Motor neuron (in vitro differentiated cells): ENCODE measurements at regions not wholly inside any gene's neighbourhood (a gene's known extent, or its start where the extent isn't known, plus 50 kb on each side); places are given as distances from the start of the nearest gene placed in this dataset.

Experiments used
- ATAC-seq, 8 experiments: fragments of 200-7000 bp; cut with Tn5 transposase; replicated peaks in 6 of 8; 2 replicates each; pipeline ENCODE4 v1.8.0; 2021; ENCODE audit warnings: mild to moderate bottlenecking in 8 of 8, moderate library complexity in 8 of 8
- H3K27ac ChIP-seq, 2 donors: fragments of 250-450 bp; sonication (Bioruptor Pico); 2 replicates each; pipeline ENCODE4 v1.9.0; 2021; ENCODE audit warnings: antibody characterized with exemption in 2 of 2, mild to moderate bottlenecking in 2 of 2, moderate library complexity in 1 of 2
- H3K4me1 ChIP-seq, 2 donors: fragments of 250-450 bp; sonication (Bioruptor Pico); replicated peaks in 1 of 2; 2 replicates each; pipeline ENCODE4 v1.6.1; 2021; ENCODE audit warnings: antibody characterized with exemption in 2 of 2, mild to moderate bottlenecking in 2 of 2, moderate library complexity in 1 of 2
- H3K4me3 ChIP-seq, 5 donors: fragments of 250-450 bp; sonication (Bioruptor Pico); 2 replicates each; pipeline ENCODE4 v1.9.0; 2021; ENCODE audit warnings: antibody characterized with exemption in 5 of 5, mild to moderate bottlenecking in 5 of 5, moderate library complexity in 4 of 5
- WGBS, 10 experiments: fragments of 450-650 bp; shearing (Covaris generic); methylation state at CpG; one replicate each; pipeline ENCODE4 v1.0.0; 2022; 5-methylcytosine and 5-hydroxymethylcytosine counted together
- in situ Hi-C, 9 experiments: fragments of 400-800 bp; cut with MboI; loops; one replicate each; pipeline ENCODE4 v1.15.0; 2021; ENCODE audit warnings: low sequenced_read_pairs in 9 of 9, low pct_unique_long_range_greater_than_20kb in 2 of 9; ENCODE audit not compliant: unreplicated experiment in 9 of 9

DNA sequence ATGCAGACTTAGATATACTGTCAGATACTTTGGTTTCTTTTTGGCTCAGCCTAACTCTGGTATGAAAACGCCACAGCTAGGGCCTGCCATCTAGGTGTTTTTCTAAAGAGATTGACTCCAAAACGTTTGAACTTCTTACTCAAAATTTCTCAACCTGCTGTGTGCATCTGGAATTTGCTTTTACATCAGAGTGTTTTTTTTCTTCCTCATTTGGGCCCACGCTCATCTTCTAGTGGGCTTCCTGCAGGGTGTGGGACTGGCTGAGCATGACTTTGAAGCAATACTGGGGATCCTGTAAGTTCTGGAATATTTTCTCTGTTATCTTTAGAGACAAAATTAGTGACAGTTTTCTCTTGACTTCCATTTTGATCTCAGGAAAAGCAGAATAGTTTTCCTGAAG, 117.8 kb downstream of the NR1D2 start:
- H3K27ac ChIP-seq, result no peak overlapping the region
- H3K4me1 ChIP-seq, result peaks cover 0 to 3% of the 10 kb centered on the region in 2 donors
- 30 to 87% (median 65%) methylated on average over 1 to 3 of the region's 3 CpGs for WGBS, 10 experiments
- in situ Hi-C loops, result no loop called here
- no peak for ATAC-seq
- H3K4me3 ChIP-seq, result no peak overlapping the region
